AML-193 (cell line): ENCODE measurements at regions not wholly inside any gene's neighbourhood (a gene's known extent, or its start where the extent isn't known, plus 50 kb on each side); places are given as distances from the start of the nearest gene placed in this dataset.
"Not testable (repeated sequence)": the region's sequence is repeated elsewhere in the genome, so short reads cannot be mapped to it uniquely, and the experiment has no call there.

Experiments
- DNase-seq, 2 experiments: peaks; one replicate each; lab custom pipeline; 2025; lab: John Stamatoyannopoulos, UW

- no peak for DNase-seq
These were observed 962.3 kb upstream of the PRKX start for GRCh38 chrX:4675686-4676300.

- no peak for DNase-seq
These were observed 960.8 kb upstream of the PRKX start for GRCh38 chrX:4674028-4674782.

- DNase-seq, result no peak
These were observed 957.9 kb upstream of the PRKX start for GRCh38 chrX:4671344-4671743.

GRCh38 chrX:4670606-4671005 is 957.2 kb upstream of the PRKX start:
- no peak for DNase-seq

GRCh38 chrX:4668802-4669536 is 955.5 kb upstream of the PRKX start:
- no peak for DNase-seq

GRCh38 chrX:4663085-4663484 is 949.6 kb upstream of the PRKX start:
- DNase-seq, result no peak

- DNase-seq, result no peak
These were observed 948.3 kb upstream of the PRKX start for GRCh38 chrX:4661771-4662170.

- DNase-seq, result no peak
These were observed 943.0 kb upstream of the PRKX start for GRCh38 chrX:4656419-4656818.

GRCh38 chrX:4655743-4656142 is 942.3 kb upstream of the PRKX start:
- DNase-seq, result no peak

- DNase-seq, result no peak
These were observed 928.7 kb upstream of the PRKX start for GRCh38 chrX:4642114-4642513.

GRCh38 chrX:4638036-4638435 is 924.6 kb upstream of the PRKX start:
- DNase-seq, result no peak

GRCh38 chrX:4627414-4627813 is 914.0 kb upstream of the PRKX start:
- no peak for DNase-seq

GRCh38 chrX:4622486-4623167 is 909.2 kb upstream of the PRKX start:
- no peak for DNase-seq

GRCh38 chrX:4613651-4614050 is 900.2 kb upstream of the PRKX start:
- not testable (repeated sequence) for DNase-seq

GRCh38 chrX:4588893-4589292 is 875.4 kb upstream of the PRKX start:
- DNase-seq, result no peak

GRCh38 chrX:4588466-4588865 is 875.0 kb upstream of the PRKX start:
- DNase-seq, result no peak

GRCh38 chrX:4588056-4588455 is 874.6 kb upstream of the PRKX start:
- DNase-seq, result no peak

GRCh38 chrX:4579999-4580398 is 866.5 kb upstream of the PRKX start:
- DNase-seq, result no peak

- no peak for DNase-seq
These were observed 866.0 kb upstream of the PRKX start for GRCh38 chrX:4579480-4579879.

- no peak for DNase-seq
These were observed 859.2 kb upstream of the PRKX start for GRCh38 chrX:4572691-4573090.

- no peak for DNase-seq
These were observed 856.7 kb upstream of the PRKX start for GRCh38 chrX:4570151-4570550.

GRCh38 chrX:4560192-4560591 is 846.7 kb upstream of the PRKX start:
- DNase-seq, result no peak

GRCh38 chrX:4550018-4550417 is 836.6 kb upstream of the PRKX start:
- DNase-seq, result no peak
